DOHH2 (cell line): ENCODE measurements at regions not wholly inside any gene's neighbourhood (a gene's known extent, or its start where the extent isn't known, plus 50 kb on each side); places are given as distances from the start of the nearest gene placed in this dataset.

Experiments used
- H3F3A ChIP-seq: fragments of 200-600 bp; sonication (generic), shearing (Covaris generic); 2 replicates; pipeline ENCODE4 v1.6.0; 2016; ENCODE audit warnings: antibody characterized with exemption, mild to moderate bottlenecking; ENCODE audit not compliant: control insufficient read depth, insufficient read depth
- H3K27ac ChIP-seq: fragments of 200-600 bp; sonication (generic); 2 replicates; pipeline ENCODE4 v1.5.1; 2014; ENCODE audit warnings: low read depth, mild to moderate bottlenecking, low read length, moderate library complexity
- H3K27me3 ChIP-seq: fragments of 200-600 bp; sonication (generic); 2 replicates; pipeline ENCODE4 v1.6.1; 2014; ENCODE audit warnings: mild to moderate bottlenecking, low read length, mixed read lengths; ENCODE audit not compliant: control insufficient read depth
- H3K36me3 ChIP-seq: fragments of 200-600 bp; sonication (generic); 2 replicates; pipeline ENCODE4 v1.6.1; 2014; ENCODE audit warnings: mild to moderate bottlenecking, low read length, moderate library complexity, mixed read lengths; ENCODE audit not compliant: control insufficient read depth
- H3K4me1 ChIP-seq: fragments of 200-600 bp; sonication (generic); 2 replicates; pipeline ENCODE4 v1.6.1; 2014; ENCODE audit warnings: mild to moderate bottlenecking, low read length, mixed read lengths; ENCODE audit not compliant: control insufficient read depth
- H3K4me2 ChIP-seq: fragments of 200-600 bp; sonication (generic); 2 replicates; pipeline ENCODE4 v1.6.0; 2014; ENCODE audit warnings: mild to moderate bottlenecking, low read length, moderate library complexity
- H3K4me3 ChIP-seq: fragments of 200-600 bp; sonication (generic); 2 replicates; pipeline ENCODE4 v1.5.1; 2014; ENCODE audit warnings: mild to moderate bottlenecking, low read length, mixed read lengths
- H3K79me2 ChIP-seq: fragments of 200-600 bp; sonication (generic); 2 replicates; pipeline ENCODE4 v1.6.1; 2014; ENCODE audit warnings: mild to moderate bottlenecking, low read length, mixed read lengths; ENCODE audit not compliant: control insufficient read depth
- H3K9me2 ChIP-seq: fragments of 200-600 bp; sonication (generic); replicated peaks from 2 replicates; pipeline ENCODE4 v1.6.1; 2014; ENCODE audit warnings: mild to moderate bottlenecking, low read length, mixed read lengths; ENCODE audit not compliant: control insufficient read depth
- H3K9me3 ChIP-seq: fragments of 200-600 bp; sonication (generic); 2 replicates; pipeline ENCODE4 v1.6.1; 2014; ENCODE audit warnings: antibody characterized with exemption, low read length, mixed read lengths; ENCODE audit not compliant: control insufficient read depth, insufficient read depth
- H4K20me1 ChIP-seq: fragments of 200-600 bp; sonication (generic); 2 replicates; pipeline ENCODE4 v1.6.0; 2014; ENCODE audit warnings: low read depth, mild to moderate bottlenecking, antibody characterized with exemption, low read length, moderate library complexity; ENCODE audit not compliant: control insufficient read depth, insufficient read depth
- EZH2phosphoT487 ChIP-seq: fragments of 200-600 bp; sonication (generic); IDR thresholded peaks from 2 replicates; pipeline ENCODE4 v1.6.1; 2017; ENCODE audit warnings: borderline replicate concordance, mild to moderate bottlenecking, antibody characterized with exemption, low read length, moderate library complexity, mixed read lengths
- TF ChIP-seq, protein P1 (sequence below): fragments of 200-600 bp; sonication (generic); IDR thresholded peaks from one replicate; pipeline ENCODE4 v1.5.1; 2014; ENCODE audit warnings: antibody characterized with exemption, mild to moderate bottlenecking, low read depth, low read length; ENCODE audit not compliant: poor library complexity, severe bottlenecking

DNA sequence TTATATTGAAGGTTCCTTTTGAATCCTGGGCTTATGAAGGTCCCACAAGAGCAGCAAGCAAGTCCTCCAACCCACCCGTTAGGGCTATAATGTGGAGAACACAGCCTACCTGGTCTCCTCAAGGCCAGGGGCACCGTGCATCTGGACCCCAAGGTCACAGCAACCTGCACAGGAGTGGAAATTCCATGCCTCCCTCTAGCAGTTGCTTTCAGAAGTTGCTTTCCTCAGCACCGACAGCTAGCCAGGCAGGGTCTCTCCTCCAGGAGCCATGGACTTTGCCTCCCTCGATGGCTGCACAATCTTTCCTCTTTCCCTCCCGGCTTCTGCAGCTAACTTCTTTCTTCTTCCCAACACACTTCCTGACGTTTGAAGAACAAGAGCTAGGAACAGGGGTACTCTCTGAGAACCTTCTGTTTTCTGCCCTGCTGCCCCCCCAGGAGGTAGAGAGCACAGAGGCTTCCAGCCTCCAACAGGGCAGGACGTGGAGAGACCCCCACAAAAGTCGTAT is 149.8 kb downstream of the PTPN20 start:
- H3K4me2 ChIP-seq, result no peak overlapping the region
- TF ChIP-seq, protein P1, sequence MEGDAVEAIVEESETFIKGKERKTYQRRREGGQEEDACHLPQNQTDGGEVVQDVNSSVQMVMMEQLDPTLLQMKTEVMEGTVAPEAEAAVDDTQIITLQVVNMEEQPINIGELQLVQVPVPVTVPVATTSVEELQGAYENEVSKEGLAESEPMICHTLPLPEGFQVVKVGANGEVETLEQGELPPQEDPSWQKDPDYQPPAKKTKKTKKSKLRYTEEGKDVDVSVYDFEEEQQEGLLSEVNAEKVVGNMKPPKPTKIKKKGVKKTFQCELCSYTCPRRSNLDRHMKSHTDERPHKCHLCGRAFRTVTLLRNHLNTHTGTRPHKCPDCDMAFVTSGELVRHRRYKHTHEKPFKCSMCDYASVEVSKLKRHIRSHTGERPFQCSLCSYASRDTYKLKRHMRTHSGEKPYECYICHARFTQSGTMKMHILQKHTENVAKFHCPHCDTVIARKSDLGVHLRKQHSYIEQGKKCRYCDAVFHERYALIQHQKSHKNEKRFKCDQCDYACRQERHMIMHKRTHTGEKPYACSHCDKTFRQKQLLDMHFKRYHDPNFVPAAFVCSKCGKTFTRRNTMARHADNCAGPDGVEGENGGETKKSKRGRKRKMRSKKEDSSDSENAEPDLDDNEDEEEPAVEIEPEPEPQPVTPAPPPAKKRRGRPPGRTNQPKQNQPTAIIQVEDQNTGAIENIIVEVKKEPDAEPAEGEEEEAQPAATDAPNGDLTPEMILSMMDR, result no peak
- no peak for TF ChIP-seq EZH2phosphoT487
- H3K27me3 ChIP-seq, result peaks cover 10% of the 10 kb centered on the region
- H3K27ac ChIP-seq, result no peak overlapping the region
- no peak overlapping the region for H3K4me3 ChIP-seq
- H3K9me3 ChIP-seq, result no peaks in the 10 kb centered on the region
- no peaks in the 10 kb centered on the region for H3K36me3 ChIP-seq
- no peaks in the 10 kb centered on the region for H4K20me1 ChIP-seq
- H3K79me2 ChIP-seq, result no peaks in the 10 kb centered on the region
- H3F3A ChIP-seq, result no peaks in the 10 kb centered on the region
- no peaks in the 10 kb centered on the region for H3K9me2 ChIP-seq
- no peaks in the 10 kb centered on the region for H3K4me1 ChIP-seq

DNA sequence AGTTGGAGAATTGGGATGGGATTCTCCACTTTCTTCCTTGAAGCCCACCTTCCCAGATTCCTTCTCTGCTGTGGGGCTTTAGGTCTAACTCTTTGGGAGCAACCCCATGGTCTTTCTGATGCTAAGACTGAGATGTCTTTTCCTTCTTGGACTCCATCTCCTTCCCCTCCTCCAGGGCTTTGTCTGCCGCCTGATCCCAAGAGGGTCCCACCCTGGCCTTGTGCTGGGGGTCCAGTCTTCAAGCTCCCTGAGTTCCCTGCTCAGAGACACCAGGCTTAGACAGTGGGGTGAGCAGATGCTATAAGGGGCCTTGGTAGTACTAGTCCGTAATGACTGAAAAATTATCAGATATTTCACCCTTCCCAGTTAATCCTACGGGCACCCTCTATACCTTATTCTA is 150.5 kb downstream of the PTPN20 start:
- Histone ChIP-seq H3K4me1 (no peaks in the 10 kb centered on the region), H3K79me2 (no peaks in the 10 kb centered on the region), H3K9me2 (no peaks in the 10 kb centered on the region), H3K27ac (no peak overlapping the region), H4K20me1 (no peaks in the 10 kb centered on the region), H3K27me3 (peaks cover 10% of the 10 kb centered on the region), H3K9me3 (no peaks in the 10 kb centered on the region), H3K4me3 (no peak overlapping the region), H3F3A (no peaks in the 10 kb centered on the region), H3K4me2 (no peak overlapping the region), H3K36me3 (no peaks in the 10 kb centered on the region)
- TF ChIP-seq, protein P1, result no peak
- no peak for TF ChIP-seq EZH2phosphoT487

DNA sequence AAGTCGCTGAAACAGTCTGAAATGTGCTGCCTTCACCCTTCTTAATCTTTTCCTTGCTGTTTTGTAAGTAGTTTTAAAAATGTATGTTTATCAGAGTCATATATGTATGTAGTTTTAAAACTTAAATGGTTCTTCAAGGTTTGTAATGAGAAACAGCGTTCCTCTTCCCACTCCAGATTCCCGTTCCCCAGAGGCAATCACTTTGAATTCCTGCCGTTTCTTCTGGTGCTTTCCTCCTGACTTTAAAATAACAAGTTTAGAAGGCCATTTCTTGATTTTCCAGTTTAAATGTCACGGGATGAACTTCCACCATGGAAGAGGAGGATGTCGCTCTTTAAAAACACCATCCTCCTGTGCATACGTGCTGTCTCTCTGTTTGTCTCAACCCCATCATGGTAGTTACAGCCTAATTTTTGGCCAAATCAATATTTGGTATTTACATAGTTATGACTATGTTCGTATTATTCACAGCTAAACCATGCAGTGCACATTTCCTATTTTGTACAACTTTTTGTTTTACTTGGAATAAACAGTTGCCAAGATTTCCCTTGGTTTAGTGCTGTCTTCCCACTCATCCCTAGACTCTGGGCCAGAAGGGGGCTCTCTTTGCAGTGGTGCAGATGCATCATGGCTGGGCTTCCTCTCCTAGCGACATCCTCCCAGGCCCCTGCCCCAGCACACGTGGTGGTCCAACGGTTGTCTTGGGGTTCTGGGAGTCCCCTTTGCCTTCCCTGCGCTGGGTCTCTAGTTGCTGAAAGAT is 151.4 kb downstream of the PTPN20 start:
- Histone ChIP-seq H4K20me1 (no peaks in the 10 kb centered on the region), H3K4me2 (no peak overlapping the region), H3K27me3 (peaks cover 10% of the 10 kb centered on the region), H3K27ac (no peak overlapping the region), H3F3A (no peaks in the 10 kb centered on the region), H3K36me3 (no peaks in the 10 kb centered on the region), H3K9me3 (no peaks in the 10 kb centered on the region), H3K9me2 (no peaks in the 10 kb centered on the region), H3K79me2 (no peaks in the 10 kb centered on the region), H3K4me1 (no peaks in the 10 kb centered on the region), H3K4me3 (no peak overlapping the region)
- TF ChIP-seq, protein P1, result no peak
- TF ChIP-seq EZH2phosphoT487, result no peak
